ENCODE measurements at regions not wholly inside any gene's neighbourhood (a gene's known extent, or its start where the extent isn't known, plus 50 kb on each side); places are given as distances from the start of the nearest gene placed in this dataset.

GRCh38 chr13:103351035-103351828 is 285.0 kb upstream of the SLC10A2 start:
- H3K4me3 ChIP-seq (ENCODE audit: low read depth, low read length): no peak overlapping the region

GRCh38 chr13:103350147-103350546 is 283.9 kb upstream of the SLC10A2 start:
- DNase-seq (ENCODE audit: low read depth): no peak
- no peak overlapping the region for H3K4me3 ChIP-seq (ENCODE audit: low read depth, low read length)

More at GRCh38 chr13:103351035-103351828, 285.0 kb upstream of the SLC10A2 start:
- DNase-seq (ENCODE audit: low read depth): peak; percentile 51

- no peak overlapping the region for H3K4me3 ChIP-seq (ENCODE audit: low read depth, low read length)
- no peak for DNase-seq (ENCODE audit: low read depth)
These were observed 283.2 kb upstream of the SLC10A2 start for GRCh38 chr13:103349211-103349980.

- no peak overlapping the region for H3K4me3 ChIP-seq (ENCODE audit: low read depth, low read length)
- no peak for DNase-seq (ENCODE audit: low read depth)
These were observed 269.0 kb upstream of the SLC10A2 start for GRCh38 chr13:103335241-103335640.

- no peak overlapping the region for H3K4me3 ChIP-seq (ENCODE audit: low read depth, low read length)
- DNase-seq (ENCODE audit: low read depth): no peak
These were observed 265.7 kb upstream of the SLC10A2 start for GRCh38 chr13:103331924-103332323.

- H3K4me3 ChIP-seq (ENCODE audit: low read depth, low read length): no peak overlapping the region
- DNase-seq (ENCODE audit: low read depth): no peak
These were observed 262.7 kb upstream of the SLC10A2 start for GRCh38 chr13:103328899-103329298.

GRCh38 chr13:103326326-103326725 is 260.1 kb upstream of the SLC10A2 start:
- DNase-seq (ENCODE audit: low read depth): no peak

GRCh38 chr13:103325672-103326071 is 259.5 kb upstream of the SLC10A2 start:
- H3K4me3 ChIP-seq (ENCODE audit: low read depth, low read length): no peak overlapping the region
- DNase-seq (ENCODE audit: low read depth): no peak

More at GRCh38 chr13:103326326-103326725, 260.1 kb upstream of the SLC10A2 start:
- no peak overlapping the region for H3K4me3 ChIP-seq (ENCODE audit: low read depth, low read length)

- H3K4me3 ChIP-seq (ENCODE audit: low read depth, low read length): no peak overlapping the region
- no peak for DNase-seq (ENCODE audit: low read depth)
These were observed 258.4 kb upstream of the SLC10A2 start for GRCh38 chr13:103324641-103325040.

GRCh38 chr13:103315711-103316110 is 249.5 kb upstream of the SLC10A2 start:
- DNase-seq (ENCODE audit: low read depth): no peak
- H3K4me3 ChIP-seq (ENCODE audit: low read depth, low read length): no peak overlapping the region

- DNase-seq (ENCODE audit: low read depth): no peak
These were observed 246.2 kb upstream of the SLC10A2 start for GRCh38 chr13:103312467-103312866.

GRCh38 chr13:103308667-103309066 is 242.4 kb upstream of the SLC10A2 start:
- no peak for DNase-seq (ENCODE audit: low read depth)
- no peak overlapping the region for H3K4me3 ChIP-seq (ENCODE audit: low read depth, low read length)

More at GRCh38 chr13:103312467-103312866, 246.2 kb upstream of the SLC10A2 start:
- H3K4me3 ChIP-seq (ENCODE audit: low read depth, low read length): no peak overlapping the region

GRCh38 chr13:103306163-103306562 is 239.9 kb upstream of the SLC10A2 start:
- no peak for DNase-seq (ENCODE audit: low read depth)

GRCh38 chr13:103303078-103303651 is 236.9 kb upstream of the SLC10A2 start:
- H3K4me3 ChIP-seq (ENCODE audit: low read depth, low read length): no peak overlapping the region
- DNase-seq (ENCODE audit: low read depth): no peak

More at GRCh38 chr13:103306163-103306562, 239.9 kb upstream of the SLC10A2 start:
- H3K4me3 ChIP-seq (ENCODE audit: low read depth, low read length): no peak overlapping the region

GRCh38 chr13:103302676-103303075 is 236.5 kb upstream of the SLC10A2 start:
- no peak for DNase-seq (ENCODE audit: low read depth)
- no peak overlapping the region for H3K4me3 ChIP-seq (ENCODE audit: low read depth, low read length)

- no peak overlapping the region for H3K4me3 ChIP-seq (ENCODE audit: low read depth, low read length)
- DNase-seq (ENCODE audit: low read depth): no peak
These were observed 232.9 kb upstream of the SLC10A2 start for GRCh38 chr13:103299079-103299478.

GRCh38 chr13:103297083-103297482 is 230.9 kb upstream of the SLC10A2 start:
- H3K4me3 ChIP-seq (ENCODE audit: low read depth, low read length): no peak overlapping the region
- no peak for DNase-seq (ENCODE audit: low read depth)

GRCh38 chr13:103291798-103292572 is 225.8 kb upstream of the SLC10A2 start:
- no peak overlapping the region for H3K4me3 ChIP-seq (ENCODE audit: low read depth, low read length)

GRCh38 chr13:103291226-103291625 is 225.0 kb upstream of the SLC10A2 start:
- no peak for DNase-seq (ENCODE audit: low read depth)
- no peak overlapping the region for H3K4me3 ChIP-seq (ENCODE audit: low read depth, low read length)

More at GRCh38 chr13:103291798-103292572, 225.8 kb upstream of the SLC10A2 start:
- DNase-seq (ENCODE audit: low read depth): no peak

Measured in skeletal muscle cell (primary cell).